Pancreas (tissue), 10 donors: ENCODE measurements at regions not wholly inside any gene's neighbourhood (a gene's known extent, or its start where the extent isn't known, plus 50 kb on each side); places are given as distances from the start of the nearest gene placed in this dataset.

Source experiments
- ATAC-seq, 4 donors: fragments of 200-7000 bp; cut with Tn5 transposase; one replicate each; pipeline versions ENCODE4 v1.8.0 to v1.9.1; 2020; ENCODE audit warnings: mild to moderate bottlenecking in 4 of 4, moderate library complexity in 4 of 4
- DNase-seq, 6 donors: peaks; one replicate each; pipeline ENCODE4 v3.0.0-alpha.2; 2020
- FAIRE-seq: peaks from 2 replicates; lab custom pipeline; 2012; peaks lifted over from hg19 to GRCh38; lab: Jason Lieb, UNC
- H3K27ac ChIP-seq, 4 donors: fragments of 200-600 bp; sonication (generic); 1 replicate in 3 of 4; 2 replicates in 1 of 4; pipeline versions ENCODE4 v1.5.0 to v1.8.0; 2020
- H3K27me3 ChIP-seq, 4 donors: fragments of 200-600 bp; one replicate each; pipeline ENCODE4 v1.8.0; 2021
- H3K36me3 ChIP-seq, 3 donors: fragments of 200-600 bp; sonication (generic) in 1 of 3; one replicate each; pipeline versions ENCODE4 v1.5.0 to v1.8.0; 2020 to 2021
- H3K4me1 ChIP-seq, 3 donors: fragments of 200-600 bp; one replicate each; pipeline ENCODE4 v1.8.0; 2021
- H3K4me3 ChIP-seq, 4 donors: fragments of 200-600 bp; sonication (generic) in 2 of 4; one replicate each; pipeline versions ENCODE4 v1.5.0 to v1.8.0; 2020 to 2021
- H3K9me3 ChIP-seq, 4 donors: fragments of 200-600 bp; one replicate each; pipeline ENCODE4 v1.8.0; 2021
- CTCF ChIP-seq, 4 donors: fragments of 200-600 bp; sonication (generic) in 3 of 4; IDR thresholded peaks; one replicate each; pipeline versions ENCODE4 v1.5.0 to v1.8.0; 2021; ENCODE audit warnings: antibody characterized with exemption in 4 of 4
- WGBS, 2 donors: extraction: QIAGEN DNeasy Blood & Tissue Kit; methylation state at CpG; one replicate each; pipeline ENCODE4 v1.1.7; 2013; 5-methylcytosine and 5-hydroxymethylcytosine counted together
- intact Hi-C, 3 donors: fragments of 100-400 bp; cut with DNase I; formaldehyde crosslinking; loops; one replicate each; pipeline versions ENCODE4 v1.11.1 to v1.14.2; 2022
- donor health status: healthy with polysubstance abuse.
- donor health status: DM: no; HTN: no; CAD: no; lungs with moderate emphysema.
- donor health status: DM: no; HTN: no; CAD: no.
- donor health status: control.
- donor health status: control.
- donor health status: Bipolar disorder and iron deficiency.
- donor health status: DM: yes; HTN: yes; CAD: no.
- donor health status: DM: no; HTN: no; CAD: no.
- donor health status: DM: no; HTN: no; CAD: no.
- donor health status: DM: yes; HTN: yes; CAD: no.

- no peaks in the 10 kb centered on the region for H3K27me3 ChIP-seq
- no peak overlapping the region for H3K27ac ChIP-seq
- no peaks in the 10 kb centered on the region for H3K36me3 ChIP-seq
- no peaks in the 10 kb centered on the region for H3K4me1 ChIP-seq
- FAIRE-seq (no peak), DNase-seq (no peak), ATAC-seq (no peak)
- H3K4me3 ChIP-seq, result no peak overlapping the region
- no peaks in the 10 kb centered on the region for H3K9me3 ChIP-seq
- TF ChIP-seq CTCF (IDR thresholded peaks at IDR 0.05), result no peak
- intact Hi-C loops, result no loop called here
Measured at GRCh38 chr2:116680256-116680936, 1134.1 kb upstream of the DDX18 start.

- DNase-seq, result no peak
- Histone ChIP-seq H3K36me3 (no peaks in the 10 kb centered on the region), H3K27me3 (no peaks in the 10 kb centered on the region), H3K9me3 (no peaks in the 10 kb centered on the region), H3K4me3 (no peak overlapping the region), H3K27ac (no peak overlapping the region), H3K4me1 (no peaks in the 10 kb centered on the region)
- no peak for ATAC-seq
- TF ChIP-seq CTCF (IDR thresholded peaks at IDR 0.05), result no peak
- FAIRE-seq, result no peak
- intact Hi-C loops, result no loop called here
Measured at GRCh38 chr2:116687371-116687770, 1127.1 kb upstream of the DDX18 start.

GRCh38 chr2:116692988-116693387 lies 1121.5 kb upstream of the DDX18 start:
- intact Hi-C loops, result no loop called here
- DNase-seq (no peak), FAIRE-seq (no peak), ATAC-seq (no peak)
- no peaks in the 10 kb centered on the region for H3K9me3 ChIP-seq
- H3K36me3 ChIP-seq, result no peaks in the 10 kb centered on the region
- no peaks in the 10 kb centered on the region for H3K27me3 ChIP-seq
- WGBS, 2 donors, result 24 to 37% methylated on average over 2 of the region's 2 CpGs
- H3K4me1 ChIP-seq, result no peaks in the 10 kb centered on the region
- H3K4me3 ChIP-seq, result no peak overlapping the region
- no peak for TF ChIP-seq CTCF (IDR thresholded peaks at IDR 0.05)
- H3K27ac ChIP-seq, result no peak overlapping the region

GRCh38 chr2:116696223-116696622 lies 1118.3 kb upstream of the DDX18 start:
- H3K27ac ChIP-seq, result no peak overlapping the region
- intact Hi-C loops, result no loop called here
- H3K9me3 ChIP-seq, result no peaks in the 10 kb centered on the region
- DNase-seq (no peak), FAIRE-seq (no peak), ATAC-seq (no peak)
- no peaks in the 10 kb centered on the region for H3K27me3 ChIP-seq
- WGBS, 2 donors, result 51 to 59% methylated on average over 4 of the region's 4 CpGs
- H3K36me3 ChIP-seq, result no peaks in the 10 kb centered on the region
- H3K4me3 ChIP-seq, result no peak overlapping the region
- TF ChIP-seq CTCF (IDR thresholded peaks at IDR 0.05), result no peak
- H3K4me1 ChIP-seq, result no peaks in the 10 kb centered on the region

GRCh38 chr2:116696903-116697302 lies 1117.6 kb upstream of the DDX18 start:
- Histone ChIP-seq H3K4me1 (no peaks in the 10 kb centered on the region), H3K27me3 (no peaks in the 10 kb centered on the region), H3K36me3 (no peaks in the 10 kb centered on the region), H3K27ac (no peak overlapping the region), H3K4me3 (no peak overlapping the region), H3K9me3 (no peaks in the 10 kb centered on the region)
- TF ChIP-seq CTCF (IDR thresholded peaks at IDR 0.05), result no peak
- FAIRE-seq (no peak), DNase-seq (no peak), ATAC-seq (no peak)
- intact Hi-C loops, result no loop called here
